Spinal cord (tissue), 9 donors: ENCODE measurements at regions not wholly inside any gene's neighbourhood (a gene's known extent, or its start where the extent isn't known, plus 50 kb on each side); places are given as distances from the start of the nearest gene placed in this dataset.
A peak's percentile ranks its signal among the peaks of the same experiment; 100 is the strongest.

Experiments
- DNase-seq, 6 donors: peaks; one replicate each; pipeline versions ENCODE4 v3.0.0 to v3.0.0-alpha.2; 2013 to 2015; ENCODE audit warnings: low spot score in 6 of 6, low read depth in 4 of 6
- H3K27ac ChIP-seq: one replicate; pipeline ENCODE4 v1.5.1; 2013; ENCODE audit warnings: low read depth, low read length, control low read depth
- H3K27me3 ChIP-seq: one replicate; pipeline ENCODE4 v1.6.1; 2013; ENCODE audit warnings: low read length; ENCODE audit not compliant: control insufficient read depth, insufficient read depth
- H3K36me3 ChIP-seq: one replicate; pipeline ENCODE4 v1.6.1; 2013; ENCODE audit warnings: low read length; ENCODE audit not compliant: control insufficient read depth, insufficient read depth
- H3K4me1 ChIP-seq: one replicate; pipeline ENCODE4 v1.6.1; 2013; ENCODE audit warnings: low read length; ENCODE audit not compliant: control insufficient read depth, insufficient read depth
- H3K4me3 ChIP-seq: one replicate; pipeline ENCODE4 v1.5.1; 2013; ENCODE audit warnings: low read depth, low read length, control low read depth
- H3K9me3 ChIP-seq: one replicate; pipeline ENCODE4 v1.6.1; 2013; ENCODE audit warnings: low read length; ENCODE audit not compliant: control insufficient read depth, insufficient read depth
- WGBS: methylation state at CpG from one replicate; pipeline ENCODE4 v1.1.5; 2013; ENCODE audit warnings: missing lambda C conversion rate; ENCODE audit not compliant: insufficient coverage; 5-methylcytosine and 5-hydroxymethylcytosine counted together
- donor health status: healthy.

DNA sequence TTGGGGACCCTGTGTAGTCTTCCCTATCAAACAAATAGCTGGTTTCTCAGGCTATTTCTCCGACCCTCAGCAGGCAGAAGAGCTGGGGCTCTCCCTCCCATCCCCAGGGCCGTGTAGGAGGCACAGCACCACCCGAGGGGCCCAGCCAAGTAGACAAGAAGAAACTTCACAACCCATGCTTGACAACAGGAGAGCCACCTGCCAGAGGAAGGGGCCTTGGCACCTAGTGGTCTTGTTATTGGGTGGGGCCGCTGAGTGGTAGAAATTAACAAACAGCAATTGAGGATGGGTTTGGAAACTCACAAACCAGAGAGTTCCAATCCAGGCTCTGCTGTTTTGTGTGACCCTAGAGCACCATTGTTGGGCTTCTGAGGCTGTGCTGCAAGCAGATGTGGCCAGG is 108.5 kb upstream of the CHD6 start:
- no peaks in the 10 kb centered on the region for H3K27me3 ChIP-seq
- H3K27ac ChIP-seq: no peak overlapping the region
- H3K4me1 ChIP-seq: no peaks in the 10 kb centered on the region
- DNase-seq: no peak
- 100% methylated on average over 1 of the region's 4 CpGs for WGBS
- no peak overlapping the region for H3K4me3 ChIP-seq
- H3K36me3 ChIP-seq: no peaks in the 10 kb centered on the region
- H3K9me3 ChIP-seq: no peaks in the 10 kb centered on the region

- 100% methylated on average over 4 of the region's 4 CpGs for WGBS
- Histone ChIP-seq H3K9me3 (no peaks in the 10 kb centered on the region), H3K36me3 (no peaks in the 10 kb centered on the region), H3K4me3 (no peak overlapping the region), H3K27me3 (no peaks in the 10 kb centered on the region), H3K27ac (no peak overlapping the region), H3K4me1 (no peaks in the 10 kb centered on the region)
- no peak for DNase-seq
Observed at GRCh38 chr20:41719151-41719550, 101.0 kb upstream of the CHD6 start.

GRCh38 chr20:41717483-41717882 is 99.3 kb upstream of the CHD6 start:
- DNase-seq: peak in 5 of 6 donors; percentile 17 to 87 (median 44)
- H3K9me3 ChIP-seq: no peaks in the 10 kb centered on the region
- 61% methylated on average over 3 of the region's 3 CpGs for WGBS
- H3K4me3 ChIP-seq: no peak overlapping the region
- H3K27ac ChIP-seq: no peak overlapping the region
- no peaks in the 10 kb centered on the region for H3K4me1 ChIP-seq
- H3K36me3 ChIP-seq: no peaks in the 10 kb centered on the region
- H3K27me3 ChIP-seq: no peaks in the 10 kb centered on the region

DNA sequence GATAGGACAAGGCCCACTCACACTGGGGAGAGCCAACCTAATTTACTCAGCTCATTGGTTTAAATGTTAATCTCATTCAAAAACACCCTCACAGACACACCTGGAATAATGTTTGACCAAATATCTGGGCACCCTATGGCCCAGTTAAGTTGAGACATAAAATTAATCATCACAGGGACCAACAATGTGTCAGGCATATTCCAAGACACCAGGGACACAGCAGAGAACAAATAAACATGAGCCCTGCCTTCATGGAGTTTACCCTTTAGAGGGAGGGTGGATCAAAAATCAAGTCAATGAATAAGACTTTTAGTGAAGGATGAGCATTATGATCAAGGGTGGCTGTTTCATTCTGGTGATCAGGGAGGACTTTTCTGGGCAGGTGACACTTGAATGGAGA is 98.7 kb upstream of the CHD6 start:
- no peaks in the 10 kb centered on the region for H3K36me3 ChIP-seq
- no peaks in the 10 kb centered on the region for H3K27me3 ChIP-seq
- DNase-seq: no peak
- H3K27ac ChIP-seq: no peak overlapping the region
- no peaks in the 10 kb centered on the region for H3K9me3 ChIP-seq
- H3K4me1 ChIP-seq: no peaks in the 10 kb centered on the region
- no peak overlapping the region for H3K4me3 ChIP-seq

- H3K27me3 ChIP-seq: no peaks in the 10 kb centered on the region
- DNase-seq: no peak
- no peak overlapping the region for H3K27ac ChIP-seq
- 100% methylated on average over 1 of the region's 3 CpGs for WGBS
- no peaks in the 10 kb centered on the region for H3K4me1 ChIP-seq
- no peaks in the 10 kb centered on the region for H3K9me3 ChIP-seq
- no peaks in the 10 kb centered on the region for H3K36me3 ChIP-seq
- no peak overlapping the region for H3K4me3 ChIP-seq
Observed at GRCh38 chr20:41716436-41716835, 98.3 kb upstream of the CHD6 start.

- no peak overlapping the region for H3K4me3 ChIP-seq
- no peak overlapping the region for H3K27ac ChIP-seq
- H3K9me3 ChIP-seq: no peaks in the 10 kb centered on the region
- no peaks in the 10 kb centered on the region for H3K36me3 ChIP-seq
- H3K4me1 ChIP-seq: no peaks in the 10 kb centered on the region
- H3K27me3 ChIP-seq: no peaks in the 10 kb centered on the region
- DNase-seq: no peak
- WGBS: 100% methylated on average over 1 of the region's 1 CpG
Observed at GRCh38 chr20:41715526-41715925, 97.3 kb upstream of the CHD6 start.

DNA sequence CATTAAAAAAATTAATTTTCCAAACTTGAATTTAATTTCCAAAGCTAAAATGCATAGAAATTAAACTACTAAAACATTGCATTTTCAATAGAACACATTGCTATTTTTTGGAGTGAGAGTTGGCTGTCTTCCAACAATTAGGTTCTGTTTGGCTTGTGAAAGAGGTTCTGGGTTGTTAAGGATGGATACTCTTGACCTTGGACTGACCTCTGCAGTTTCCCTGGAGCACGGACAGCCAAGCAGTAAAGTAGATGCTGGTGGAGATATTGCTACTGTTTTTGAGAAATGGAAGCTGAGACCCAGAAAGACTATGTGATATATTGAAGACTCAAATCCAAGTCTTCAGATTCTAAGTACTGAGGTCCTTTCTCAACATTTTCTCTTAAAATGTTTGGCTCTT is 95.9 kb upstream of the CHD6 start:
- H3K9me3 ChIP-seq: no peaks in the 10 kb centered on the region
- no peaks in the 10 kb centered on the region for H3K36me3 ChIP-seq
- no peaks in the 10 kb centered on the region for H3K4me1 ChIP-seq
- H3K4me3 ChIP-seq: no peak overlapping the region
- 0% methylated on average over 1 of the region's 1 CpG for WGBS
- no peak overlapping the region for H3K27ac ChIP-seq
- DNase-seq: no peak
- no peaks in the 10 kb centered on the region for H3K27me3 ChIP-seq

- no peaks in the 10 kb centered on the region for H3K9me3 ChIP-seq
- H3K4me3 ChIP-seq: no peak overlapping the region
- no peaks in the 10 kb centered on the region for H3K36me3 ChIP-seq
Observed at GRCh38 chr20:41704896-41705295, 86.7 kb upstream of the CHD6 start.

DNA sequence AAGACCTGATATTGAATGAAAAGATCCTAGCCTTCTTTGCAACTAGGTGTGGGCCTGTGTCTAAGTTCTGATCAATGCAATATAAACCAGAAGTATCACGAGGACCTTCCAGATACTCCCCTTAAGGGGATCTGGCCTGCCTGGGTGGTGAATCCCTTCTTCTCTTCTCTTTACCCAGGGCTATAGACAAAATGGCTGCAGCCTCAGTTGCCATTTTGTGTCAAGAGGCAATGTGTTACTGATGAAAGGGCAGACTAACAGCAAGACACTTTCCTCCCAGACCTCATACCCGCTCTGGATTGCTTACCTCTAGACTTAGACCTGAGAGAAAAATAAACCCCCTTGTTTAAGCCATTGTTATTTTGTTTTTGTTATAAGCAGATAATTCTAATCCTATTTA is 84.5 kb upstream of the CHD6 start:
- no peak overlapping the region for H3K4me3 ChIP-seq
- no peak overlapping the region for H3K27ac ChIP-seq
- H3K9me3 ChIP-seq: no peaks in the 10 kb centered on the region
- no peaks in the 10 kb centered on the region for H3K27me3 ChIP-seq
- H3K36me3 ChIP-seq: no peaks in the 10 kb centered on the region
- WGBS: 100% methylated on average over 1 of the region's 2 CpGs
- no peaks in the 10 kb centered on the region for H3K4me1 ChIP-seq
- DNase-seq: no peak

More at GRCh38 chr20:41704896-41705295, 86.7 kb upstream of the CHD6 start:
- no peak for DNase-seq
- no peak overlapping the region for H3K27ac ChIP-seq
- H3K27me3 ChIP-seq: no peaks in the 10 kb centered on the region
- WGBS: 100% methylated on average over 2 of the region's 6 CpGs
- H3K4me1 ChIP-seq: no peaks in the 10 kb centered on the region

GRCh38 chr20:41701588-41702348 is 83.6 kb upstream of the CHD6 start:
- H3K4me1 ChIP-seq: no peaks in the 10 kb centered on the region
- H3K4me3 ChIP-seq: no peak overlapping the region
- no peaks in the 10 kb centered on the region for H3K36me3 ChIP-seq
- H3K9me3 ChIP-seq: no peaks in the 10 kb centered on the region
- WGBS: 55% methylated on average over 2 of the region's 5 CpGs
- no peak overlapping the region for H3K27ac ChIP-seq
- DNase-seq: no peak
- no peaks in the 10 kb centered on the region for H3K27me3 ChIP-seq
